ENCODE measurements at regions not wholly inside any gene's neighbourhood (a gene's known extent, or its start where the extent isn't known, plus 50 kb on each side); places are given as distances from the start of the nearest gene placed in this dataset.
"Not testable (repeated sequence)": the region's sequence is repeated elsewhere in the genome, so short reads cannot be mapped to it uniquely, and the experiment has no call there.

DNA sequence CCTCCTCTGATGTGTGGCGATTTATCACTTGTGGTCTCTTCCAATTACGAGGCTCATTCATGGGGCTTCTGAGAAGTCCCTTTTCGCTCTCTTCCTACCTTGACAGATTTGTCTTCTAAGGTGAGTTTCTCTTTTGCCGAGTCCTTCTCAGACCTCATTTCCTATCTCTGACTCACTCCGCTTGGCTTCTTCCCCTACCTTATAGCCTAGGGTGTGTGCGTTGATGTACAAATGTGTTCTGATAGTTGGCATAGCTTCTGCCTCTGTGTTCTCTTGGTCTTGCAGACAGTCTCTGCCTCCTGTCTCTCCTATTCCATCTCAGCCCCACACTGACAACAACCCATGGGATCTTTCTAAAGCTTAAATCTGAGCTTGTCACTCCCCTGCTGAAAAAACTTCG, 56.9 kb upstream of the SHB start:
- no peak for DNase-seq
- Histone ChIP-seq H3K27ac (no peak overlapping the region), H3K4me2 (no peak overlapping the region)

DNA sequence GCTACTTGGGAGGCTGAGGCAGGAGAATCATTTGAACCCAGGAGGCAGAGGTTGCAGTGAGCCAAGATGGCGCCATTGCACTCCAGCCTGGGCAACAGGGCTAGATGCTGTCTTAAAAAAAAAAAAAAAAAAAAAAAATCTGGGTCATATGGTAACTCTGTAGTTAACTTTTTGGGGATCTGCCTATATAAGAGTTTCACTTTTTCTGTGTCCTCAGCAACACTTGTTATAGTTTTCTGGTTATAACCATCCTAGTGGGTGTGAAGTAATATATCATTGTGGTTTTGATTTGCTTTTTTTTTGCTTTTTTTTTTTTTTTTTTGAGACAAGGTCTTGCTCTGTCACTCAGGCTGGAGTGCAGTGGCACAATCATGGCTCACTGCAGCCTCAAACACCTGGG, 54.3 kb upstream of the SHB start:
- intact Hi-C loops (cut with micrococcal nuclease; ENCODE audit: unreplicated experiment); H3K27me3 ChIP-seq (ENCODE audit: insufficient read depth, low read depth); DNase-seq; POLR2A ChIA-PET (ENCODE audit: unreplicated experiment); H3K4me1 ChIP-seq (replicated peaks; ENCODE audit: insufficient read depth); H3K4me3 ChIP-seq; H3K4me2 ChIP-seq; H2AFZ ChIP-seq; CTCF ChIA-PET; H3K9me2 ChIP-seq (ENCODE audit: insufficient read depth); H3F3A ChIP-seq (ENCODE audit: insufficient read depth, low read depth); H4K20me1 ChIP-seq (ENCODE audit: insufficient read depth); H3K79me2 ChIP-seq (ENCODE audit: low read depth); BruUV-seq (replicated peaks); H3K36me3 ChIP-seq (ENCODE audit: low read depth); H3K27ac ChIP-seq; H3K9me3 ChIP-seq (ENCODE audit: insufficient read depth, low read depth): not testable (repeated sequence)

More for the DNA sequence above, 56.9 kb upstream of the SHB start:
- Histone ChIP-seq H3K27me3 (ENCODE audit: insufficient read depth, low read depth) (no peaks in the 10 kb centered on the region), H3F3A (ENCODE audit: insufficient read depth, low read depth) (no peaks in the 10 kb centered on the region), H3K9me3 (ENCODE audit: insufficient read depth, low read depth) (no peaks in the 10 kb centered on the region), H3K9me2 (ENCODE audit: insufficient read depth) (no peaks in the 10 kb centered on the region), H2AFZ (no peak overlapping the region), H3K4me1 (replicated peaks; ENCODE audit: insufficient read depth) (no peaks in the 10 kb centered on the region), H3K79me2 (ENCODE audit: low read depth) (no peaks in the 10 kb centered on the region), H3K36me3 (ENCODE audit: low read depth) (no peaks in the 10 kb centered on the region), H3K4me3 (no peak overlapping the region), H4K20me1 (ENCODE audit: insufficient read depth) (no peaks in the 10 kb centered on the region)
- ChIA-PET POLR2A (ENCODE audit: unreplicated experiment) (interaction anchor here (0.6 kb wide), 1 partner anchor 49 kb away, joined by 5 read pairs; no protein-coding TSS in a partner anchor), CTCF (no interaction called here)
- no TSS peak for BruUV-seq (replicated peaks)
- intact Hi-C loops (cut with micrococcal nuclease; ENCODE audit: unreplicated experiment), result no loop called here
- TF ChIP-seq EZH2 (IDR thresholded peaks at IDR 0.05; ENCODE audit: low read depth), result no peak
- no peak for TF ChIP-seq CTCF (conservative IDR thresholded peaks at IDR 0.05)

DNA sequence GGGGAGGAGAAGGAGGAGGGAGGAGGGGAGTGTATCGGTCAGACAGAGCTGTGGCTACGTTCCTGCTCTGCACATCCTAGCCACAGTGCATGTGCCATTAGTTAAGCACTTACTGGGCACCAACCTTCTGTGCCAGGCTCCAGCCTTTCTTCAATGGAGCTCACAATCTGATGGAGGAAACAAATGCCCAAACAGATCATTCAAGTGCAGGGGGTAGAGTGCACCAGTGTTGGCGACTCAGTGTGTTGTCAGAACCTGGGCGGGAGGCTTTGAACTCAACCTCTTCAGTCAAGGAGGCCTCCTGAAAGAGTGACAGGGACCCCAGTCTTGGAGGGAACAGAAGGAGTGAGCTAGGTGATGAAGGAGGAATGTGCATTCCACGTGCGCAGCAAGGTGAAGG, 51.9 kb upstream of the SHB start:
- TF ChIP-seq CTCF (conservative IDR thresholded peaks at IDR 0.05), result no peak
- intact Hi-C loops (cut with micrococcal nuclease; ENCODE audit: unreplicated experiment), result loop anchor here (2.0 kb wide), 1 partner anchor 74 kb away; no protein-coding TSS in a partner anchor
- Histone ChIP-seq H3K79me2 (ENCODE audit: low read depth) (no peaks in the 10 kb centered on the region), H3K4me2 (no peak overlapping the region), H3F3A (ENCODE audit: insufficient read depth, low read depth) (no peaks in the 10 kb centered on the region), H3K9me3 (ENCODE audit: insufficient read depth, low read depth) (no peaks in the 10 kb centered on the region), H3K4me3 (no peak overlapping the region), H3K27me3 (ENCODE audit: insufficient read depth, low read depth) (no peaks in the 10 kb centered on the region), H2AFZ (no peak overlapping the region), H3K4me1 (replicated peaks; ENCODE audit: insufficient read depth) (0 out of 2 replicates have a peak, but pooled peaks cover 6% of the 10 kb centered on the region), H3K27ac (no peak overlapping the region), H4K20me1 (ENCODE audit: insufficient read depth) (no peaks in the 10 kb centered on the region), H3K9me2 (ENCODE audit: insufficient read depth) (no peaks in the 10 kb centered on the region), H3K36me3 (ENCODE audit: low read depth) (no peaks in the 10 kb centered on the region)
- DNase-seq, result no peak
- ChIA-PET POLR2A (ENCODE audit: unreplicated experiment) (no interaction called here), CTCF (interaction anchor here (0.7 kb wide), 1 partner anchor 194 kb away, joined by 17 read pairs; no protein-coding TSS in a partner anchor)
- BruUV-seq (replicated peaks), result no TSS peak

DNA sequence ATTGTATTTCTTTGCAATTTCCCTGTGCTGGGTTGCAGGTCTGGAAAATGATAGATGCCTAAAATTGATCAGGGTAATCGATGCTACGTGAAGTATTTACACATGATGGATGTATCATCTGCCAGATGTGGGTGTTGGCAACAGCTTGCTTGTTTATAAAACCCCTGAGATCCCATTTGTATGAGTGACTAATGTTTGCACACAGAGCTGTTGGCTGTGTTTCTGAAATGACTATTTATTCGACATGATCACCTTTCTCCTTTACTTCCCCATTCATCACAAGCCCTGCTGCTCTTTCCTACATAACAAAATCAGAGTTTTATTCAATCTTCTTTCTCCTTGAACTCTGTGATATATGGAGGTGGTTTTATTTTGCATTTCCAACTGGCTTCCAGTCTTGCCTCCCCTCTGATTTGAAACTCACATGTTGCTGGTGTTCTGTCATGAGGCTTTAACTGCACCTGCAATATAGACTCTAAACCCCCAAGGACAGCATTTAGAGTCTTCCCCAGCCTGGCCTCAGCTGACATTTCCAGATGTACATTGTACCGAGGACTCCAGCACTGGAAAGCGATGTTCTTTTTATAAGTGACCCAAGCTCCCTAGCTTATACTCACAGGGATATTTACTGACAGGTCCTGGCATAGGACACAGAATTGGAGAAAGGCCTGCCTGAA, 50.7 kb upstream of the SHB start:
- Histone ChIP-seq H4K20me1 (ENCODE audit: insufficient read depth) (no peaks in the 10 kb centered on the region), H3K9me2 (ENCODE audit: insufficient read depth) (no peaks in the 10 kb centered on the region), H3F3A (ENCODE audit: insufficient read depth, low read depth) (no peaks in the 10 kb centered on the region), H3K4me2 (peak overlapping the region; percentile 13; the same call in 1 of the 2 replicates), H3K27me3 (ENCODE audit: insufficient read depth, low read depth) (no peaks in the 10 kb centered on the region), H3K4me1 (replicated peaks; ENCODE audit: insufficient read depth) (0 out of 2 replicates have a peak, but pooled peaks cover 6% of the 10 kb centered on the region), H3K4me3 (no peak overlapping the region), H3K9me3 (ENCODE audit: insufficient read depth, low read depth) (no peaks in the 10 kb centered on the region), H2AFZ (no peak overlapping the region), H3K36me3 (ENCODE audit: low read depth) (no peaks in the 10 kb centered on the region), H3K79me2 (ENCODE audit: low read depth) (no peaks in the 10 kb centered on the region), H3K27ac (no peak overlapping the region)
- TF ChIP-seq EZH2 (IDR thresholded peaks at IDR 0.05; ENCODE audit: low read depth) (no peak), CTCF (conservative IDR thresholded peaks at IDR 0.05) (no peak)
- intact Hi-C loops (cut with micrococcal nuclease; ENCODE audit: unreplicated experiment), result loop anchor here (2.0 kb wide), 1 partner anchor 75 kb away; no protein-coding TSS in a partner anchor
- peak in 1 of 2 experiments; percentile 35 for DNase-seq
- ChIA-PET CTCF (no interaction called here), POLR2A (ENCODE audit: unreplicated experiment) (no interaction called here)
- no TSS peak for BruUV-seq (replicated peaks)
